GM19395 (cell line): ENCODE measurements at regions not wholly inside any gene's neighbourhood (a gene's known extent, or its start where the extent isn't known, plus 50 kb on each side); places are given as distances from the start of the nearest gene placed in this dataset.

Experiments
- ATAC-seq: cut with Tn5 transposase; IDR thresholded peaks from one replicate; pipeline ENCODE4 v1.9.1; 2021; ENCODE audit warnings: mild to moderate bottlenecking, moderate library complexity; ENCODE audit not compliant: unreplicated experiment

GRCh38 chr5:68406767-68407241 is 191.2 kb downstream of the PIK3R1 start:
- peak; percentile 97 for ATAC-seq

DNA sequence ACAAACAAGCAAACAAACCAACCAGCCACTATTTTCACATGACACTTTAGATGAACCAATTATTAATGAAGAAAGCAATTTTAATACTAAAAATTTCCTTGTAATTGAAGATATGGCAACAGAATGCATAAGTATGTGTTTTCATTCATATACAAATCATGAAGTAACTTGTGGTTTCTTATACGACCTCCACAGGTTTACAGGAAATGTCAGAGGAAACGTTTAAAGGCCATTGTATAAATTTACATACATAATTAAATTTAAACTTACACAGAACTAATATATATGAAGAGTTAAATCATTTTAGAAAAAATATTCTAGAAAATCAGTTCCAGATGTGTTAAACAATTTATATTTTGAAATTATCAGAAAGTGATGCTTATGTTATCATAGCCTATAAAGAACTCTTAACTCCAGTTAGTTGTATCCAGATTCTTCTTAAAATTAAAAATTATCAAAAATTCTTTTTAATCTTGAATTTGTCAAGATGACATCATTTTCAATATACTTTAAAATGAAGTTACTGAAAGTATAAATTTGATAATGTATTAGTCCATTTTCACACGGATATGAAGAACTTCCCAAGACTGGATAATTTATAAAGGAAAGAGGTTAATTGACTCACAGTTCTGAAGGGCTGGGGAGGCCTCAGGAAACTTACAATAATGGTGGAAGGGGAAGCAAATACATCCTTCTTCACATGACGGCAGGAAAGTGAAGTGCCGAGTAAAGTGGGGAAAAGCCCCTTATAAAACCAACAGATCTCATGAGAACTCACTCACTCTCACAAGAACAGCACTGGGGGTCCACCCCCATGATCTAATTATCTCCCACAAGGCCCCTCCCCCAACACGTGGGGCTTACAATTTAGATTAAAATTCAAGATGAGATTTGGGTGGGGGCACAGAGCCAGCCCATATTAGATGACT is 192.0 kb downstream of the PIK3R1 start:
- no peak for ATAC-seq

DNA sequence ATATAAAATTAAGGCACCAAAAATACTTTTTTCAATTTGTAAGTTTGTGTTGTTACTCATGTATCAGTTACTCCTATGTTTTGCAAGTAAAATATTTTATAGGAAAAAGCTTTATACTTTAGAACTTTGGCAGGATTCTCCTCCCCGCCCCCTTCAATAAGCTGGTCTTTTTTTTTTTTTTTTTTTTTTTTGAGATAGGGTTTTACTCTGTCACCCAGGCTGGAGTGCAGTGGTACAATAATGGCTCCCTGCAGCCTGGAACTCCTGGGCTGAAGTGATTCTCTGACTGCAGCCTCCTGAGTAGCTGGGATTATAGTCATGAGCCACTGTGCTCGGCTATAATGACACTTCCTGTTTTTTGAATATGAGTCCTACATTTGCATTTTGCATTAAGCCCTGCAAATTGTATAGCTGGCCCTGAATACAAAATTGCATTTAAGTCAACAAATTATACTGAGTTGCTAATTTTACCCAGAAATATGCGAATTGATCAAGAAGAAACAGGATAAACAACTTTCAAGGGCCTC is 192.9 kb downstream of the PIK3R1 start:
- ATAC-seq, result no peak

GRCh38 chr5:68409259-68409658 is 193.7 kb downstream of the PIK3R1 start:
- ATAC-seq, result no peak

DNA sequence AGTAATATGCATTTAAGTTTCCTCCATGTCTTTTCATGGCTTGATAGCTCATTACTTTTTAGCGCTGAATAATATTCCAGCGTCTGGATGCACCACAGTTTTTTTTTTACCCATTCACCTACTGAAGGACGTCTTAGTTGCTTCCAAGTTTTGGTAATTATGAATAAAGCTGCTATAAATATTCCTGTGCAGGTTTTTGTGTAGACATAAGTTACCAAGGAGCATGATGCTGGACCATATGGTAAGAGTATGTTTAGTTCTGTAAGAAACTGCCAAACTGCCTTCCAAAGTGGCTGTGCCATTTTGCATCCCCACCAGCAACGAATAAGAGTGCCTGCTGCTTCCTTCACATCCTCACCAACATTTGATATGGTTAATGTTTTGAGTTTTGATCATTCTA is 195.6 kb downstream of the PIK3R1 start:
- ATAC-seq, result no peak

DNA sequence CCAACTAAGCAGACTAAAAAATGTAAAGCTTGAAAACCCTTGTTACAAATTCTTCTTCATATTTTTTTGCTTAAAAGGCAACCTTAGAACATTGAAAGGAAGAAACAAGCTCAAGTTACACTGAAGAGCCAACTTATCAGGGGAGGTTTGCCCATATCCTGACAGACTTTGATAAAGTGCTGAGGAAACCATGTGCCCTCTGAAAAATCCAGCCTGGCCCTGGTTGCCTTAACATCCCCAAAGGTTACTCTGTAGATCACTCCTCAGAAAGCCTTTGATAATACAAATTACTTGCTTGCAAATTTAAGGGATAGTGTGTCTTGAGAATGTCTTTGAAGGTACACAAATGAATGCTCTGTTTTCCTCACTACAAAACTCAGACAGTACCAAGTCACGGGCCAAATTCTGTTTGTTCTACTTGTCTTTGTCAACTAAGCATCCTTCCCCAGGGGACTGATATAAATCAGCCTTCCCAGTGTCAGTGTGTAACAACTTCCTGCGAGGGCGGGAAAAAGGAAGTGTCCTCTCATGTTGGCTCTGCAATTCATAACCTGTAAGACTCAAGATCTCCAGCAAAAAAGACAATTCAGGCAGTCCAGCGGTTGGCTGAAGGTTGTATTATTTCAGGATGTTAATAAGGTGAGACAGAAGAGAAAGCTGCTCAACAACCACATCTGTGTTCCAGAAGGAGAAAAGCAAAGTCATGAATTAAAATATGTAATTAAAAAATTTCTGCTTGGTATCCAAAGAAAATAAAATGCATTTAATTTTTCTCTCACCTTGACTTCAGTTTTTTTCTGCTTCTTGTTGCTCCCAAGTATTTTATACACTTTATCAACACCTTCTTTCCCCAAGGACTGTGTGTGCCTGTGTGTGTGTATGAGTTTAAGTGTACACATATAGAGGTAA is 199.9 kb downstream of the PIK3R1 start:
- no peak for ATAC-seq

GRCh38 chr5:68416714-68417113 is 201.2 kb downstream of the PIK3R1 start:
- no peak for ATAC-seq

- no peak for ATAC-seq
These were observed 202.6 kb downstream of the PIK3R1 start for GRCh38 chr5:68418201-68418600.

DNA sequence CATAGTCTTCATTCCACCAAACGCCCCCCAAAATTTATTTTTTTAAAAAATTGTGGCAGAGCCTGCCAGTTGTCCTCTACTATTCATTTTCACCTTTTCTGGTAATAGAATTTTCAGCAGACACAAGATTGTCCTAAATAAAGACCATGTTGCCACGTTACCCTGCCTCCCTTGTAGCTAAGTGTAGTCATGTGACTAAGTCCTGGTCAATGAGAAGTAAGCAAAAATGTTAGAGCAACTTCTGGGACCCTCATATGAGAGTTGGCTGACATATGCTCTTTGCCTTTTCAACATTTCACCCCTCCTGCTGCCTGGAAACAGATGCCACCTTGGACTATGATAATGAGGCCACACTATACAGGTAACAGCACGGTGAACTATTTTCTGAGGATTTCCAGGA is 203.1 kb downstream of the PIK3R1 start:
- no peak for ATAC-seq

- ATAC-seq, result no peak
These were observed 203.6 kb downstream of the PIK3R1 start for GRCh38 chr5:68419081-68419636.

DNA sequence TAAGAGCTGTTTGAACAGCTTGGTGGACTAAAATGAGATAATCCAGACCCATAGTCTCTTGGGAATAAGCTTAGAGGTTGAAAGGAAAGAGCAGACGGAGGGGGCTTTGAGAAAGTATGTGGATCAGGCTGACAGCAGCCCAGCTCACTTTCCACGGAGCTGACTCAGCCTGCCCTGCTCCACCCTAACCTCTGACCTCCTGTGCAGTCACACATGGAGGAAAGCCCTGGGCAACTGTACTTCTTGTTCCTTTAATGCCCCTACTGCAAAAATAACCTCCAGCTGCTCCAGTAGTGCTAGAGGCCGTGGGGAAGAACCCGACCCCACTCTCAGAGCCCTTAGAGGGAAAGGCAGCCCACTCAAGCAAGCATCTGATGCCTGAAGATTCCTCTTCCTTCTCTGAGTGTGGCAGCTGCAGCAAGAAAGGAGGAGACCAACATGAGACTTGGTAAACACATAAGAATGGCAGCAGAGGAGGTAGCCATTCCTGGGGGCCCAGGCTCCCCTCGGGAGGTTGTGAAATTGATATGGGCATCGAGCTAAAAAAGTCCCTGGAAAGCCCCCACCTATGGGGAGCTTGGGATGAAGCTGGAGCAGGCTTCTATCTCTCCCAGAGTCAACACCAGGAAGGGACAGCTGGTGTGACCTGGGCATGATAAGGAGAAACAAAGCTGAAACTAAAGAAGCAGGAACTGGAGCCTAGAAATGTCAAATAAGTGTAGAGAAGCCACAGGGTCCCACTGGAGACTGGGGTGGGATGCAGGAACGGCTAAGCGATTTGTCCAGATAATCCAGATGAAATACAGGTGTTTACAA is 204.3 kb downstream of the PIK3R1 start:
- ATAC-seq, result no peak

DNA sequence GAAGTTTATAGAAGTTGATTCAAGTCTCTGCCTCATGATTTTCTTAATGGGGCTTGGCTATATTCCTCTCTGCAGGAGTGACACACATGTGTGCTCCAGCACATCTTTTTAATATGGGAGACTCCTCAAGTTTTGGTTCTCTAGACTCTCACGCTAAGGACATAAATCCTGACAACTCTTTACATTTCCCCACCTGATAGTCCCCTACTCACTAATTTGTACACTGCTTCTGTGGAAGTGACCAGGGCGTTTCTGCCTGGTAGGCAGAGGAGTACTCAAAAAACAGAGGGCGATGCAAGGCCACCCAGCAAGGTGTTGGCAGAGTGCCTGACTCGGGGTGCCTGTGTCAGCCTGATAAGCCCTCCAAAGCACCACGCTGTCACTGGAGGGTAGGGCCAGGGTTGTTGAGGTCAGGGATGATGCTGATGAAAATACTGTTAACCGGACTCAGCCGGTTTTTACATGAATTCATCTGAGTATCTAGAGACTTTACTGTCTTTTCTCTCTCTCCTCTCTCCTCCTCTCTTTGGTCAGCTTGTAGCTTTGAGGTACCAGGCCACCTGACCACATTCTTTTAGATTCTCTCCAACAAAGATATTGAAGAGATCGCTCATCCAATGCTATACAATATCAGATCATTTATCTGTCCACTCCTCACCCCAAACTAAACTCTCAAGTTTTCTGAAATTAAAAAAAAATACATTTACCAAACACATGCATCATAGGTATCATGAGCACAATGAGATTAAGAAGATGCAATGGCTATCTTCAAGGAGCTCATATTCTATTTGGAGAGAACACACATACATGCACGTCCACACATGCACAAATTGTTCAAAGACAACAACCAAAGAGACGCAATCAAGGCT is 205.2 kb downstream of the PIK3R1 start:
- ATAC-seq, result no peak

GRCh38 chr5:68421485-68422220 is 206.1 kb downstream of the PIK3R1 start:
- ATAC-seq, result no peak

GRCh38 chr5:68423154-68423811 is 207.7 kb downstream of the PIK3R1 start:
- peak; percentile 34 for ATAC-seq

DNA sequence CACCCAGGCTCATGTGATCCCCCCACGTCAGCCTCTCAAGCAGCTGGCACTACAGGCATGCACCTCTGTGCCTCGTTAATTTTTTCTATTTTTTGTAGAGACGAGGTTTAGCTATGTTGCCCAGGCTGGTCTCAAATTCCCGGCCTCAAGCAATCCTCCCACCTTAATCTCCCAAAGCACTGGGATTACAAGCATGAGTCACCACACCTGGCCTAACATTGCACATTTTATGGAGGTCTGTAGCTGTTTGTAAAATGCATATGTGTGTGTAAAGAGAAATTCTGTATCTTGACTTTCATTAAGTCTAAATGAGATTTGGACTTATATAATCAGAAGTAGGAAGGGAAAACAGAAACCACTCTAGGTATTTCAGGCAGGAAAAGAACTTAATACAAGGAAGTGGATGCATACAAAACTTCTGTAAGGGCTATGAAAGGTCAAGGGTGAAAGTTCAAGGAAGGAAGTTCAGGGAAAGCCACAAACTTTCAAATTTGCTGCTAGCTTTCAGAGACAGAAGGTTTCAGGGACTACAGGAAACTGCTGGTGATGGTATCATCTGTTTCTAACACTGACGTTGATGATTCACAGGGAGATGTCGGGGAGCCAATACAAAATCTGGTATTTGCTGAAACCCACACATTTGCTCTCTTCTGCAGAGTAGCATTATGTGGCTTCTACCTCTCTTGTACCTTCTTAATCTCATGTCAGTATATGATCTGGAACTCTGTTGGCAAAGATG is 209.4 kb downstream of the PIK3R1 start:
- peak; percentile 86 for ATAC-seq

GRCh38 chr5:68426586-68426985 is 211.0 kb downstream of the PIK3R1 start:
- no peak for ATAC-seq

DNA sequence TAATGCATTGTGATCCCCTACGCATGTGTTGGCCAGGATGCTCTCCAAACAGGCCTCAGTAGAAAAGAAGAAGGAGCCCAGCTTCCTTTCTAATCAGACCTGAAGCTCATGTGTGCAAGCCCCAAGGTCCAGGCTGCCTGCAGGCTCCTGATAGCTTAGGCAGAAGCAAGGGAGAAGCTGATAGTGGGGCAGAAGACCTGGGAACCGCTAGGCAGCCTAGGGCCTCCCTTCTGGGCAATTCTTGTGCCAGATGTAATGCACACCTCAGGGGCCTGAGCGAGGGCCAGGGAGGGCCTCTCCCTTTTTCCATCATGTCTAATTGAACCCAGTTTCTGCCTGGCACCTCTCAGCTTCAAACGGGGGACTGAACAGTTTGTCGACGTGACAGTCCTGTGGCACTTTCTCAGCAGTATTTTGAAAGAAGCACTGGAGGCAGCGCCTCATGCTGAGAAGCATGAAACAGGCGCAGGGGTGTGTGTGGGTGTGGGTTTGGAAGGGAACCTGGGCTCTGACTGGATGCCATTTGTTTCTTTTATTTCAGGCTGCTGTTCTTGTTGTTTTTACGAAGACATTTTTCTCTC is 212.8 kb downstream of the PIK3R1 start:
- ATAC-seq, result no peak
